Medulla oblongata (tissue), 1 donor: ENCODE measurements at regions not wholly inside any gene's neighbourhood (a gene's known extent, or its start where the extent isn't known, plus 50 kb on each side); places are given as distances from the start of the nearest gene placed in this dataset.
"Not testable (repeated sequence)": the region's sequence is repeated elsewhere in the genome, so short reads cannot be mapped to it uniquely, and the experiment has no call there.

ENCODE experiments used
- DNase-seq: peaks from one replicate; pipeline ENCODE4 v3.0.0-alpha.2; 2015; ENCODE audit errors: extremely low spot score

GRCh38 chr2:138267902-138268254 lies 233.7 kb upstream of the SPOPL start:
- DNase-seq: no peak

DNA sequence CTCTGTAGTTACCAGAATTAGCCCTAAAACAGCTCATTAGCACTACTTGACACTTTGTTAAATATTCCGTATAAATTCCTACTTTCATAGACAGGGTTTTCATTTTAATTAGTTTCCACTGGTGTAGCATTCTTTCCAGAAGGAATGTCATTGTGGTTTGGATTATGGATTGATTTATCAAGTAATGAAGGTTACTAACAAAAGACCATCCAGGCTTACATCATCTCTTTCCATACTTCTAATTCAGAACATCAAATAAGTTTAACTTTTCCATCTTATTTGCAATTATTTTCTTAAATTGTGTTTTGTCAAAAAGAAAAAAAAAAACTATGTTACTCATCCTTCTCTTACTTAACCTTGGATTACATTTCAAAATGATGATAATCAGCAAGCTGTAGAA lies 231.8 kb upstream of the SPOPL start:
- DNase-seq: no peak

GRCh38 chr2:138271467-138271866 lies 230.1 kb upstream of the SPOPL start:
- no peak for DNase-seq

DNA sequence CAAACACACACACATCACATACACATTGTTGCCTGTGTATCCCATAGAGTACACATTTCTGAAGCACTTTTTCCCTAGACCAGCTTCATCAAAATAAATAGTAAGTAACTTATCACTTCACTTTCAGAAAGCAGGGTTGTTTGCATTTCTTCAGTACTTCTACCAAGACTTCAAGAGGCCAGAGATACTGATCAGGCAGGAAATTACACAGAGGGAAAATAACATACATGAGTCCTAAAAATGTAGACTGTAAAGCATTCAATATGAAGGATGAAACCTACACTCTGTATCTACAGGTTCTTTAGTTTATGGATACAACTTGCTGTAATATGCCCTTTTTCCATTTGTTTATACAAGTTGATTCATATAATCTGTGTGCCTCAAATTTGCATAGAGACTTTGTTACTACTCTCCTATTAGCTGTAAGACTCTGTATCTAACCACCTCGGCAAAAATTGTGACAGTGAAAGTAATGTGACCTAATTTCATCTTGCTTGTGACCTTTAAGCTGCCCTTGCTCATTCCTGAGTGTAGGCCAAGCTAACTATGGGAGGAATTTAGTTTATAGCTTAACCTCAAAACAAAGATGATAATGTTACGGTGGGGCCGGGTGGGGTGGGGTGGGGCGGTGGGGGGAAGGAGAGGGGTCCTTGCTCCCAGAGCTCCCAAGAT lies 228.9 kb upstream of the SPOPL start:
- DNase-seq: no peak

- DNase-seq: not testable (repeated sequence)
These were observed 228.3 kb upstream of the SPOPL start for GRCh38 chr2:138273280-138273679.

GRCh38 chr2:138274421-138275291 lies 226.9 kb upstream of the SPOPL start:
- DNase-seq: no peak

DNA sequence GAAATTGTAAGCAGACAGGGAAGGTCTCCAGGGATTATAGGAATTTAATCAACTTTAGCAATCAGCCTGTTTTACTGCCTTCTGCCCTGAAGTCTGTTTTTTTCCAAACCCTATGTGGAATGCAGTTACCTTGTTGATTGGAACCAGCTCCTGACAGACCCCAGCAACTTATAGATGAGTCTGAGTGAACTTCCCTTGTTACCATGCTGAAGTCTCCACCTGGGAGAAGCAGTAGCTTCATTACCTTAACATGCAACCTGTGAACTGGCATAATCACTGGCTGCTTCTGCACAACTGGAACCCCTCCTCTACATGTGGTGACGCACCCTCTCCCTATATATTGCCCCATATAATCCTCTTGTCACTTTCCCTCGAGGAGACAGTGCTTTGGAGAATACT lies 226.3 kb upstream of the SPOPL start:
- no peak for DNase-seq

DNA sequence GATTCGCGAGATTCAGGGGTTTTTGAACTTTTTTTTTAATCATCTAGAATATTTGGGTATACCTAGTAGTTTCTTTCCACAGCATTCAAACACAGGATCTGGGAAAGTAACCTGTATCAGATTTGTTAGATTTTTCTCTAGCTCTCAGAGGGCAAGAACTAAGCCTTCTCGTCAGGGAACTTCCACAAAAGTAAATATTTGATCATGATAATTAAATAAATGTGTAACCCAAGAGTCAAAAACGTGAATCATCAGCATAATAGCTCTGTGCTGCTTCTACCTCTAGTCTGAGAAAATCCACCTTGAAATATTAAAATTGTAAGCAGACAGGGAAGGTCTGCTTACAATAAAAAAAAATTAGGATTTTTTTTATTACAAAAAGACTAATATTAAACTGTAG lies 225.7 kb upstream of the SPOPL start:
- no peak for DNase-seq

- DNase-seq: no peak
These were observed 225.2 kb upstream of the SPOPL start for GRCh38 chr2:138276339-138276738.

GRCh38 chr2:138277062-138277461 lies 224.5 kb upstream of the SPOPL start:
- no peak for DNase-seq

DNA sequence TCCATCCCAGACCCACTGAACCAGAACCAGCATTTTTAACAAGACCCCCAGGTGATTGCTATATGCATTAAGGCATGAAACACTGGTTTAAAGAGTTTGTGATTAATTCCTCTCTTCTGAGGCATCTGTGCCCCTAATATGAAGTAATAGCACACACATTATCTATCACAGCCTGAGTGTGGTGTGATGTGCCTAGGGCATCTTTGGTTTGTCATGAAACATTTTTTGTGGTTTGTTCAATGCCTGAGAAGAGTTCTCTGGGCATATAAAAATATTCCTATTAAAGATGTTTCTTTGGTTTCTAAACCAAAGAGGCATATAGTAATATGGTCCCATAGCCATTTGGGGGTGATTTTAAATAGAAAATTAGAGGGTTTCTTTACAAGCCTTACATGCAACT lies 221.7 kb upstream of the SPOPL start:
- DNase-seq: no peak

- DNase-seq: no peak
These were observed 220.4 kb upstream of the SPOPL start for GRCh38 chr2:138280999-138281695.

DNA sequence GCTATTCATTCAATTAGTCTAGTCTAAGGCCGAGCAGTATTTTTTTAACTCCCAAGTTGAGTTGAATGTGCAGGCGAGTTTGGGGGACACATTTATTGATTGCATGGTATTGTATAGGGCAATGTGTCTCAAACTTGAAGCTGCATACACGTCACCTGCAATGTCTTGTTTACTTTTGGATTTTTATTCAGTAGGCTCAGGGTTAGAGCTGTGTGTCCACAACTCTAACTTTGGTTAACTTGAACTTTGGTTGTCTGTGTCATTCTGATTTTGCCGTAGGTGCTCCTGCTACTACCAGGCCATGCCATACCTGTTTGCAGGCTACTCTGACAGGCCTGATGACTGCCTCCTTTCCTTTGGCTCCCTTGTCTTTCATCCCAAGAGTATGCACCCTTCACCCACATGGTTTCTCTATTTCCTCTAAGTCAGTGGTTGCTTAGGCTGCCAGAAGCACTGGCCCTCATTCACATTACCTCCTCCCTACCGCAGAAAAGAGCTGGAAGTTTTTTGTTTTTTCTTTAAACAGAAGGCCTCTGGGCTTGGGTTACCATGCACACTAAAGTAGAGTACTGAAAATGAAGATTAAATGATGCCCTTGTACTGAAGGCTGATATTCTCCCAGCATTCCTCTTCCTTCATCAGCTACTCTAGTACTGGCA lies 219.4 kb upstream of the SPOPL start:
- no peak for DNase-seq

DNA sequence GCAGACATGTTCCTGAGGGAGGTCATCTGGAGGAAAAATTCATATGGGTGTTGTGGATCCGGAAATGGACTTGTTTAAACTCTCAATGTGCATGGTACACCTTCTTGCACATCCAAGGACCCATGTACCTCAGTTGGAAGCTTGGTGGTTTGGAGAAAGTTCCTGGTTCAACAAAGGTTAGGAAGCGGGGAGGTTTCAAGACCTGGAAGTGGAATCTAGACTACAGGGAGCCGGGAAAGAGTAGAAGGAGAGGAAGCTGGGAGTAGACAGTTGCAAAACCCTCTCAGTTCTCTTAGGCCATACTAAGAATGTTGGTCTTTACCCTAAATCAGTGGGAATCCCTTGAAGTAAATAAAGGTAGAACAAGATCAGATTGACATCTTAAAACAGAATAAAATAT lies 209.8 kb upstream of the SPOPL start:
- DNase-seq: no peak

DNA sequence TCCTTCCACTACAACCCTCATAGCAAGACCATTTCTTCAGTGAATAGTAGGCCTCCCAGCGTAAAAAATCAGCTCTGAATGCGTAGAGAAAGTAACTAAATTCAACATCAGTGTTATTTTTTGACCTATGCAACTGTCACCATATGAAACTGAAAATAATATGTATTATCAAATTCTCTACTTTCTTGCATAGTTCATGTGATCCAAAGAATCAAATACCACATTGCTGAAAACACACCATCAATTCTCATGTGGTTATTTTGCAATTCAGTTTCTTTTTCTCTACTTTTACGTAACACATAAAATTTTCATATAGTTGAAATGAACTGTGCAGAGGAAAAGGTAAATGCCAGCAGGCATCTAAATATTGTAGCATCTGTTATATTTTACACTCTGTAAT lies 208.5 kb upstream of the SPOPL start:
- DNase-seq: no peak

DNA sequence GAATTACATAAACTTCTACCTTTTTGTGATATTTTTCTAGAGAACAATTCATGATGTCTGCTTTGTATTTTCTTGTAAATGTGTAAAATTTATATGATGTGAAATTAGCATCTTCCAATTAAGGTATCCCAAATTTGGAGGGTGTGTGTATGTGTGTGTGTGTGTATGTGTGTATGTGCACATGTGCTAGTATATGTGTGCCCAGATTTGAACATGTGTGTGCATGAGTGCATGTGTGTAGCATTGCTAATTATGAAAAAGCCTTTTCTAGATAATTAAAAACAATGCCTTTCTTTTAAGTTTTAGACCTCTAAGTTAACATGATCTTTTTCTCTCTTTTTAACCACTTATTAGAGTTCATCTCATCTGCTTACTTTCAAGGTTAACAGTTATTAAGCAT lies 208.0 kb upstream of the SPOPL start:
- no peak for DNase-seq

DNA sequence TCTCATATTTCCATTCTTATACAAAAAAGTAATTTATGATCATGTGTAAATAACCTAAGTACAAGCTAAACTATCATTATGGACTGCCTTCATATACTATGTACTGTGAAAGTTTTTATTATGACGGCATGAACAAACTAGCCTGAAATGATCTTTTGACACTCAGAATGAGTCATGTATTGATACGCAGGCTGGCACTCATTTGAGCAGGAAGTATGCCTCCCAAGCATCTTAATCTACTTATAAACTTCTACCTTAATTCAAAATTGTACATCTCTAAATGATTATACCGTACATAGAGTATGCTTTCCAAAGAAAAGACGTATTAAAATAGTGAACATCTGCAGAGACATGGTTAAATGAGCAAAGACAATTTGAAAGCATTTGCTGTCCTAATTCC lies 207.1 kb upstream of the SPOPL start:
- no peak for DNase-seq

- no peak for DNase-seq
These were observed 205.2 kb upstream of the SPOPL start for GRCh38 chr2:138296365-138296764.

- DNase-seq: no peak
These were observed 203.3 kb upstream of the SPOPL start for GRCh38 chr2:138298120-138298814.

GRCh38 chr2:138298900-138299299 lies 202.7 kb upstream of the SPOPL start:
- no peak for DNase-seq

DNA sequence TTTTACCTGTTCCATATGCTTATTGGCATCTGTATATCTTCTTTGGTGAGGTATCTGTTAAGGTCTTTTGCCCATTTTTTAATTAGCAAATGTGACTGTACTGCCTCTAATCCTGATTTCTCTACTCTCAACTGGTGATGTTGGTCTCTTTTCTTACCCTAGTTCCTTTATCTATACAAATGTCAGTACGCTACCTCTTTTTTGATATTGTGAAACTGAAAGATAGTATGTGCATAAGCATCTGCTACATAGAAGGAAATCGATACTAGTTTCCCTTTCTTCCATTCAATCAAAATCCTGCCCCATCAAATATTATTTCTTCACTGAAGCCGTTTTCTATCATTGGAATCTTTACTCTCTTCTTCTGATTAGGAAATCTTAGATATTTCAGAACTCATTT lies 194.9 kb upstream of the SPOPL start:
- DNase-seq: no peak

GRCh38 chr2:138307099-138307498 lies 194.5 kb upstream of the SPOPL start:
- no peak for DNase-seq
